Type B pancreatic cell (in vitro differentiated cells): ENCODE measurements at regions not wholly inside any gene's neighbourhood (a gene's known extent, or its start where the extent isn't known, plus 50 kb on each side); places are given as distances from the start of the nearest gene placed in this dataset.

Source experiments
- DNase-seq: peaks from one replicate; pipeline ENCODE4 v3.0.0; 2021; ENCODE audit warnings: mixed read lengths; ENCODE audit not compliant: unreplicated experiment; ENCODE audit errors: extremely low spot score
- H3K27ac Mint-ChIP-seq: 2 replicates; pipeline ENCODE4 v1.8.0; 2021; ENCODE audit warnings: mild to moderate bottlenecking, mixed read lengths
- H3K27me3 Mint-ChIP-seq: 2 replicates; pipeline ENCODE4 v1.8.0; 2021; ENCODE audit warnings: mixed read lengths
- H3K36me3 Mint-ChIP-seq: 2 replicates; pipeline ENCODE4 v1.8.0; 2021; ENCODE audit warnings: mixed read lengths
- H3K4me1 Mint-ChIP-seq: one replicate; pipeline ENCODE4 v1.8.0; 2021; ENCODE audit warnings: mixed read lengths; ENCODE audit not compliant: unreplicated experiment
- H3K4me3 Mint-ChIP-seq: 2 replicates; pipeline ENCODE4 v1.8.0; 2021; ENCODE audit warnings: mild to moderate bottlenecking, mixed read lengths
- H3K9me3 Mint-ChIP-seq: 2 replicates; pipeline ENCODE4 v1.8.0; 2021; ENCODE audit warnings: mixed read lengths
- CTCF ChIP-seq: fragments of 200-600 bp; sonication (generic); conservative IDR thresholded peaks from 2 replicates; pipeline ENCODE4 v1.5.0; 2021; ENCODE audit warnings: antibody characterized with exemption, mild to moderate bottlenecking

- TF ChIP-seq CTCF: no peak
- Mint-ChIP-seq H3K36me3 (no peaks in the 10 kb centered on the region), H3K4me3 (no peak overlapping the region), H3K9me3 (no peaks in the 10 kb centered on the region), H3K27me3 (peaks cover 34% of the 10 kb centered on the region), H3K4me1 (peaks cover 16% of the 10 kb centered on the region), H3K27ac (no peak overlapping the region)
- DNase-seq: no peak
These were observed 467.7 kb upstream of the RGPD4 start for GRCh38 chr2:107359021-107359420.

GRCh38 chr2:107361751-107362381 lies 464.8 kb upstream of the RGPD4 start:
- no peak for TF ChIP-seq CTCF
- Mint-ChIP-seq H3K4me1 (peaks cover 16% of the 10 kb centered on the region), H3K27ac (no peak overlapping the region), H3K4me3 (no peak overlapping the region), H3K36me3 (no peaks in the 10 kb centered on the region), H3K27me3 (peaks cover 41% of the 10 kb centered on the region), H3K9me3 (no peaks in the 10 kb centered on the region)
- no peak for DNase-seq

- H3K4me1 Mint-ChIP-seq: peaks cover 12% of the 10 kb centered on the region
- TF ChIP-seq CTCF: no peak
- no peaks in the 10 kb centered on the region for H3K9me3 Mint-ChIP-seq
- H3K27me3 Mint-ChIP-seq: peaks cover 38% of the 10 kb centered on the region
- H3K4me3 Mint-ChIP-seq: no peak overlapping the region
- no peaks in the 10 kb centered on the region for H3K36me3 Mint-ChIP-seq
- no peak overlapping the region for H3K27ac Mint-ChIP-seq
- DNase-seq: no peak
These were observed 463.7 kb upstream of the RGPD4 start for GRCh38 chr2:107362993-107363392.

- Mint-ChIP-seq H3K9me3 (peaks cover 2% of the 10 kb centered on the region), H3K36me3 (no peaks in the 10 kb centered on the region), H3K27me3 (peaks cover 30% of the 10 kb centered on the region), H3K27ac (no peak overlapping the region), H3K4me1 (peaks cover 10% of the 10 kb centered on the region), H3K4me3 (no peak overlapping the region)
- no peak for TF ChIP-seq CTCF
- no peak for DNase-seq
These were observed 462.9 kb upstream of the RGPD4 start for GRCh38 chr2:107363806-107364205.

- Mint-ChIP-seq H3K4me3 (no peak overlapping the region), H3K9me3 (peaks cover 4% of the 10 kb centered on the region), H3K36me3 (no peaks in the 10 kb centered on the region), H3K27me3 (peaks cover 29% of the 10 kb centered on the region), H3K4me1 (peaks cover 10% of the 10 kb centered on the region), H3K27ac (no peak overlapping the region)
- DNase-seq: no peak
- TF ChIP-seq CTCF: no peak
These were observed 462.2 kb upstream of the RGPD4 start for GRCh38 chr2:107364361-107364950.
